NCI-H446 treated with DMSO at 0.1 percent for 48 hours (cell line): ENCODE measurements at regions not wholly inside any gene's neighbourhood (a gene's known extent, or its start where the extent isn't known, plus 50 kb on each side); places are given as distances from the start of the nearest gene placed in this dataset.
"Not testable (repeated sequence)": the region's sequence is repeated elsewhere in the genome, so short reads cannot be mapped to it uniquely, and the experiment has no call there.

Experiments
- DNase-seq: peaks from one replicate; lab custom pipeline; 2025; lab: John Stamatoyannopoulos, UW

- DNase-seq = no peak
These were observed 424.4 kb downstream of the TMEM135 start for GRCh38 chr11:87462171-87462570.

- DNase-seq = no peak
These were observed 423.3 kb downstream of the TMEM135 start for GRCh38 chr11:87460842-87461637.

- no peak for DNase-seq
These were observed 422.5 kb downstream of the TMEM135 start for GRCh38 chr11:87460279-87460678.

GRCh38 chr11:87459351-87459750 lies 421.6 kb downstream of the TMEM135 start:
- DNase-seq = no peak

GRCh38 chr11:87456499-87456898 lies 418.8 kb downstream of the TMEM135 start:
- no peak for DNase-seq

- no peak for DNase-seq
These were observed 417.4 kb downstream of the TMEM135 start for GRCh38 chr11:87455180-87455579.

GRCh38 chr11:87454241-87454640 lies 416.5 kb downstream of the TMEM135 start:
- no peak for DNase-seq

GRCh38 chr11:87453531-87454089 lies 415.9 kb downstream of the TMEM135 start:
- DNase-seq = no peak

- not testable (repeated sequence) for DNase-seq
These were observed 414.3 kb downstream of the TMEM135 start for GRCh38 chr11:87452025-87452424.

GRCh38 chr11:87451395-87451794 lies 413.7 kb downstream of the TMEM135 start:
- DNase-seq = no peak

- no peak for DNase-seq
These were observed 409.9 kb downstream of the TMEM135 start for GRCh38 chr11:87447606-87448005.

- no peak for DNase-seq
These were observed 407.3 kb downstream of the TMEM135 start for GRCh38 chr11:87444993-87445392.

GRCh38 chr11:87443707-87444106 lies 406.0 kb downstream of the TMEM135 start:
- no peak for DNase-seq

GRCh38 chr11:87440076-87440770 lies 402.5 kb downstream of the TMEM135 start:
- DNase-seq = no peak

- DNase-seq = no peak
These were observed 400.7 kb downstream of the TMEM135 start for GRCh38 chr11:87438416-87438815.

GRCh38 chr11:87437844-87438223 lies 400.1 kb downstream of the TMEM135 start:
- DNase-seq = no peak

GRCh38 chr11:87437133-87437843 lies 399.6 kb downstream of the TMEM135 start:
- no peak for DNase-seq

GRCh38 chr11:87432022-87432421 lies 394.3 kb downstream of the TMEM135 start:
- no peak for DNase-seq

- no peak for DNase-seq
These were observed 393.7 kb downstream of the TMEM135 start for GRCh38 chr11:87431392-87431791.

GRCh38 chr11:87430821-87431220 lies 393.1 kb downstream of the TMEM135 start:
- DNase-seq = no peak

GRCh38 chr11:87429996-87430395 lies 392.3 kb downstream of the TMEM135 start:
- DNase-seq = no peak

- DNase-seq = no peak
These were observed 390.5 kb downstream of the TMEM135 start for GRCh38 chr11:87428266-87428665.

GRCh38 chr11:87425943-87426342 lies 388.2 kb downstream of the TMEM135 start:
- DNase-seq = no peak
